B cell (primary cell): ENCODE measurements at regions not wholly inside any gene's neighbourhood (a gene's known extent, or its start where the extent isn't known, plus 50 kb on each side); places are given as distances from the start of the nearest gene placed in this dataset.

ENCODE experiments used
- ATAC-seq: fragments of 200-7000 bp; cut with Tn5 transposase; one replicate; pipeline ENCODE4 v1.10.0; 2021; ENCODE audit warnings: low read depth, mild to moderate bottlenecking, moderate number of reproducible peaks, moderate library complexity
- CTCF ChIA-PET: fragments of 350-600 bp; sonication (Branson Sonifier 250); formaldehyde crosslinking; loops from one replicate; lab custom pipeline; 2021; ENCODE audit warnings: antibody characterized with exemption, inconsistent platforms; lab: Charles Lee
- POLR2A ChIA-PET: fragments of 350-600 bp; sonication (Branson Sonifier 250); formaldehyde crosslinking; loops from one replicate; lab custom pipeline; 2021; ENCODE audit warnings: antibody characterized with exemption; lab: Charles Lee
- DNase-seq: peaks from one replicate; pipeline ENCODE4 v3.0.0; 2013
- H2AFZ ChIP-seq: 2 replicates; pipeline ENCODE4 v1.6.1; 2012; ENCODE audit warnings: mild to moderate bottlenecking, low read depth, low read length; ENCODE audit not compliant: insufficient read depth, poor library complexity, severe bottlenecking
- H3K27ac ChIP-seq, 2 donors: 1 replicate in 1 of 2; 2 replicates in 1 of 2; pipeline ENCODE4 v1.5.1; 2012 to 2013; ENCODE audit warnings: low read length in 2 of 2, mild to moderate bottlenecking in 2 of 2, moderate library complexity in 1 of 2
- H3K27me3 ChIP-seq, 4 experiments: fragments of 200-600 bp in 1 of 4; sonication (generic) in 1 of 4; replicated peaks in 1 of 4; 1 replicate in 2 of 4; 2 replicates in 2 of 4; pipeline versions ENCODE4 v1.6.1 to v1.7.0; 2013 to 2016; ENCODE audit warnings: low read length in 3 of 4, mild to moderate bottlenecking in 2 of 4, mixed read lengths in 1 of 4, moderate library complexity in 1 of 4; ENCODE audit not compliant: insufficient read depth in 4 of 4, control insufficient read depth in 3 of 4; ENCODE audit errors: control extremely low read depth in 1 of 4
- H3K36me3 ChIP-seq, 2 experiments: replicated peaks in 1 of 2; 1 replicate in 1 of 2; 2 replicates in 1 of 2; pipeline versions ENCODE4 v1.6.1 to v1.7.1; 2013; ENCODE audit warnings: low read length in 1 of 2; ENCODE audit not compliant: insufficient read depth in 2 of 2, control insufficient read depth in 1 of 2; ENCODE audit errors: control extremely low read depth in 1 of 2, extremely low read depth in 1 of 2
- H3K4me1 ChIP-seq, 2 donors: fragments of 200-600 bp in 1 of 2; sonication (generic) in 1 of 2; 1 replicate in 1 of 2; 2 replicates in 1 of 2; pipeline versions ENCODE4 v1.5.1 to v1.6.1; 2013 to 2017; ENCODE audit warnings: low read length in 2 of 2; ENCODE audit not compliant: control insufficient read depth in 2 of 2, insufficient read depth in 2 of 2
- H3K4me2 ChIP-seq: replicated peaks from 2 replicates; pipeline ENCODE3; 2012; ENCODE audit warnings: mild to moderate bottlenecking, low read depth, low read length; ENCODE audit not compliant: poor library complexity, severe bottlenecking
- H3K4me3 ChIP-seq, 5 experiments: fragments of 200-600 bp in 1 of 5; sonication (generic) in 1 of 5; 1 replicate in 3 of 5; 2 replicates in 2 of 5; pipeline versions ENCODE4 v1.5.1 to v1.7.0; 2011 to 2016; ENCODE audit warnings: low read length in 4 of 5, mild to moderate bottlenecking in 4 of 5, low read depth in 2 of 5, control low read depth in 1 of 5, moderate library complexity in 1 of 5; ENCODE audit not compliant: insufficient read depth in 1 of 5; ENCODE audit errors: control extremely low read depth in 1 of 5, extremely low read depth in 1 of 5
- H3K79me2 ChIP-seq: fragments of 200-600 bp; sonication (generic); one replicate; pipeline ENCODE4 v1.6.0; 2016; ENCODE audit warnings: low read length; ENCODE audit not compliant: control insufficient read depth, insufficient read depth
- H3K9ac ChIP-seq: fragments of 200-600 bp; sonication (generic); 2 replicates; pipeline ENCODE4 v1.6.1; 2017; ENCODE audit warnings: mild to moderate bottlenecking, low read length, moderate library complexity
- H3K9me3 ChIP-seq, 3 donors: one replicate each; pipeline versions ENCODE4 v1.6.1 to v1.7.1; 2013; ENCODE audit warnings: low read length in 2 of 3; ENCODE audit not compliant: control insufficient read depth in 2 of 3, insufficient read depth in 1 of 3; ENCODE audit errors: control extremely low read depth in 1 of 3
- H4K20me1 ChIP-seq: 2 replicates; pipeline ENCODE4 v1.6.0; 2012; ENCODE audit warnings: mild to moderate bottlenecking, low read length; ENCODE audit not compliant: insufficient read depth, control insufficient read depth, poor library complexity, severe bottlenecking
- H3K27ac Mint-ChIP-seq: one replicate; pipeline ENCODE4 v1.8.0; 2021; ENCODE audit warnings: mixed read lengths
- H3K27me3 Mint-ChIP-seq: one replicate; pipeline ENCODE4 v1.8.0; 2021; ENCODE audit warnings: mixed read lengths
- H3K4me1 Mint-ChIP-seq: one replicate; pipeline ENCODE4 v1.8.0; 2021; ENCODE audit warnings: mixed read lengths
- H3K4me3 Mint-ChIP-seq: one replicate; pipeline ENCODE4 v1.8.0; 2021; ENCODE audit warnings: mixed read lengths
- H3K9me3 Mint-ChIP-seq: one replicate; pipeline ENCODE4 v1.8.0; 2022; ENCODE audit warnings: mixed read lengths; ENCODE audit not compliant: insufficient read depth
- CTCF ChIP-seq: fragments of 200-600 bp; IDR thresholded peaks from one replicate; pipeline ENCODE4 v1.8.0; 2022; ENCODE audit warnings: antibody characterized with exemption, mild to moderate bottlenecking
- EZH2 ChIP-seq: IDR thresholded peaks from 2 replicates; pipeline ENCODE4 v1.6.1; 2012; ENCODE audit warnings: borderline replicate concordance, low read depth, mild to moderate bottlenecking, moderate library complexity, low read length; ENCODE audit not compliant: insufficient read depth, poor library complexity, severe bottlenecking
- WGBS: methylation state at CpG from one replicate; pipeline ENCODE4 v1.1.5; 2013; ENCODE audit warnings: missing lambda C conversion rate; ENCODE audit not compliant: insufficient coverage; 5-methylcytosine and 5-hydroxymethylcytosine counted together
- intact Hi-C: fragments of 100-400 bp; cut with micrococcal nuclease; formaldehyde crosslinking; loops from one replicate; pipeline ENCODE4 v1.10.0; 2022

- WGBS: no CpG with 5 or more reads among the region's 7 CpGs
- H3K4me1 ChIP-seq: no peaks in the 10 kb centered on the region
- ChIA-PET CTCF (no interaction called here), POLR2A (no interaction called here)
- Mint-ChIP-seq H3K27me3 (no peaks in the 10 kb centered on the region), H3K27ac (no peak overlapping the region), H3K9me3 (no peaks in the 10 kb centered on the region), H3K4me1 (no peaks in the 10 kb centered on the region), H3K4me3 (no peak overlapping the region)
- intact Hi-C loops: no loop called here
- DNase-seq (no peak), ATAC-seq (no peak)
- no peak overlapping the region for H3K4me2 ChIP-seq
- H3K9me3 ChIP-seq: no peaks in the 10 kb centered on the region
- no peak overlapping the region for H3K27ac ChIP-seq
- H2AFZ ChIP-seq: no peak overlapping the region
- TF ChIP-seq CTCF: no peak
- TF ChIP-seq EZH2: no peak
- H3K27me3 ChIP-seq: no peaks in the 10 kb centered on the region
- no peaks in the 10 kb centered on the region for H3K79me2 ChIP-seq
- H4K20me1 ChIP-seq: no peaks in the 10 kb centered on the region
- H3K9ac ChIP-seq: no peak overlapping the region
- no peak overlapping the region for H3K4me3 ChIP-seq
- H3K36me3 ChIP-seq: no peaks in the 10 kb centered on the region
These were observed 121.7 kb upstream of the HAND2 start for GRCh38 chr4:173651651-173652282.

- intact Hi-C loops: no loop called here
- Histone ChIP-seq H3K27ac (no peak overlapping the region), H3K4me2 (no peak overlapping the region), H3K9me3 (no peaks in the 10 kb centered on the region), H3K4me1 (no peaks in the 10 kb centered on the region), H4K20me1 (no peaks in the 10 kb centered on the region), H2AFZ (no peak overlapping the region), H3K9ac (no peak overlapping the region), H3K36me3 (no peaks in the 10 kb centered on the region), H3K4me3 (no peak overlapping the region), H3K79me2 (no peaks in the 10 kb centered on the region), H3K27me3 (no peaks in the 10 kb centered on the region)
- ChIA-PET POLR2A (no interaction called here), CTCF (no interaction called here)
- Mint-ChIP-seq H3K4me1 (no peaks in the 10 kb centered on the region), H3K4me3 (no peak overlapping the region), H3K27ac (no peak overlapping the region), H3K9me3 (no peaks in the 10 kb centered on the region), H3K27me3 (no peaks in the 10 kb centered on the region)
- no CpG with 5 or more reads among the region's 4 CpGs for WGBS
- DNase-seq (no peak), ATAC-seq (no peak)
- no peak for TF ChIP-seq CTCF
- TF ChIP-seq EZH2: no peak
These were observed 117.9 kb upstream of the HAND2 start for GRCh38 chr4:173647902-173648301.
